ENCODE measurements at regions not wholly inside any gene's neighbourhood (a gene's known extent, or its start where the extent isn't known, plus 50 kb on each side); places are given as distances from the start of the nearest gene placed in this dataset.

- TF ChIP-seq CTCF (conservative IDR thresholded peaks at IDR 0.05): no peak
- no peak for TF ChIP-seq EZH2 (IDR thresholded peaks at IDR 0.05; ENCODE audit: low read depth)
Measured at GRCh38 chr1:96541491-96541890, 180.1 kb upstream of the PTBP2 start.

All from PC-9 (cell line).